ENCODE measurements at regions not wholly inside any gene's neighbourhood (a gene's known extent, or its start where the extent isn't known, plus 50 kb on each side); places are given as distances from the start of the nearest gene placed in this dataset.

GRCh38 chr13:29902632-29903305 is 52.4 kb upstream of the UBL3 start:
- TF ChIP-seq CTCF (IDR thresholded peaks at IDR 0.05) (no peak), POLR2A (IDR thresholded peaks at IDR 0.05) (no peak)

Data from uterus (tissue), 2 donors.